GM12878 (cell line): ENCODE measurements at regions not wholly inside any gene's neighbourhood (a gene's known extent, or its start where the extent isn't known, plus 50 kb on each side); places are given as distances from the start of the nearest gene placed in this dataset.

Source experiments
- CUX1 ChIP-seq: IDR thresholded peaks from 2 replicates; pipeline ENCODE4 v1.6.1; 2012; ENCODE audit warnings: improper control_type of control experiment, low read depth, low read length; ENCODE audit not compliant: insufficient replicate concordance
- EZH2 ChIP-seq: IDR thresholded peaks from 2 replicates; pipeline ENCODE4 v1.6.1; 2012; ENCODE audit warnings: low read depth, mild to moderate bottlenecking, control low read depth, inconsistent platforms, low read length, borderline replicate concordance; ENCODE audit not compliant: control insufficient read depth
- FOXK2 ChIP-seq: fragments of 450-650 bp; IDR thresholded peaks from 2 replicates; pipeline ENCODE4 v1.6.1; 2017; ENCODE audit warnings: mild to moderate bottlenecking, moderate library complexity

- TF ChIP-seq FOXK2 (no peak), EZH2 (no peak), CUX1 (no peak)
These were observed 159.0 kb upstream of the ZC3H12A start for GRCh38 chr1:37315371-37315846.
